ENCODE measurements at regions not wholly inside any gene's neighbourhood (a gene's known extent, or its start where the extent isn't known, plus 50 kb on each side); places are given as distances from the start of the nearest gene placed in this dataset.
"Not testable (repeated sequence)": the region's sequence is repeated elsewhere in the genome, so short reads cannot be mapped to it uniquely, and the experiment has no call there.

- DNase-seq: no peak
Observed at GRCh38 chr11:16528639-16529038, 172.3 kb upstream of the SOX6 start.

GRCh38 chr11:16527525-16528246 is 171.3 kb upstream of the SOX6 start:
- no peak for DNase-seq

GRCh38 chr11:16526947-16527346 is 170.6 kb upstream of the SOX6 start:
- no peak for DNase-seq

DNA sequence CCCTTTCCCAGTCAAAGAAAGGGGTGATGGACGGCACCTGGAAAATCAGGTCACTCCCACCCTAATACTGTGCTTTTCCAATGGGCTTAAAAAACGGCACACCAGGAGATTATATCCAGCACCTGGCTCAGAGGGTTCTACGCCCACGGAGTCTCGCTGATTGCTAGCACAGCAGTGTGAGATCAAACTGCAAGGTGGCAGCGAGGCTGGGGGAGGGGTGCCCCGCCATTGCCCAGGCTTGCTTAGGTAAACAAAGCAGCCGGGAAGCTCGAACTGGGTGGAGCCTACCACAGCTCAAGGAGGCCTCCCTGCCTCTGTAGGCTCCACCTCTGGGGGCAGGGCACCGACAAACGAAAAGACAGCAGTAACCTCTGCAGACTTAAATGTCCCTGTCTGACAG is 164.4 kb upstream of the SOX6 start:
- DNase-seq: not testable (repeated sequence)

DNA sequence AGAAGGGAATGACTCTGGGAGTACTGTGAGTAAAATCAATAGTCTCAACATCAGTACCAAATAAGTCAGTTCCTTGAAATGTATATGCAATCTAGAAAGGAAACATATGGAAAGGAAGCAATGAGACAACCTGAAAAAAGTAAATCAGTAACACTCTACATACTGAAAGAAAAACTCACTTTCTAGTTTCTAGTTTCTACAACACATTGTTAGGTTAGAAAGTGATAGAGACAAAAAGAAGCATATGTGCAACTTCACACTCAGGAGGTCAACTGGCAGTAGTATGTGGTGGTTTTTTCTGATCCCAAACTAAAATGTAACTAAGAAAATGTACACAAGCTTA is 156.5 kb upstream of the SOX6 start:
- no peak for DNase-seq

DNA sequence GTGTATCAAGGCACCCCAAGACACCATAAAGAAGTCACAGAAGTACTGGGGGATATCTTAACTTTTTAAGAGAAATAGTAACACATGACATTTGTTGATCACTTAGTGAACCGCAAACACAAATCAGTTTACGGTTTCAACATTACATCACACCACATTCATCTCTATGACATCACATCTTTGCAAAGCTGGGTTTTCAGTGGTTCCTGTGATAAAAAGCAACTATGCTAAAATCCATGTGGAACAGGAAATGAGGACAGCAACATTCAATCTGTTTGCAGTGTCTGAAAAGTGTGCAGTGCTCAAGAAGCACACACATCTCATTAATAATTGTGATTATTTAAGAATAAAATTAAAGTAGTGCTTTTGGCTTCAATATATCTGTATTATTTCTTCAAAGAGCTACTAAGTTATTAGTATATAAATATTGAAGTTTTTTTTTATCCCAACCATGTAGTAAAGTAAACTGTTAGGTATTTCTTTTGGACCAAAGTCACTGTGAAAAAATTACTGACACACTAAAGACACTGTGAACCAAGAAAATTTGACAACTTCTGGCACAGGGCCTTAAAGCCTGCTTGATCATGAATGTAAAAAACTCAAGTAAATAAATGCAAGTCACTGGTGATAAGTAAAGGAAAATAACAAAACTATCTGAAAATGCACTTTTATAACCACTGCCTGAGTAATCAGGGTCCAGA is 156.0 kb upstream of the SOX6 start:
- DNase-seq: no peak

- DNase-seq: no peak
Observed at GRCh38 chr11:16511116-16512114, 155.1 kb upstream of the SOX6 start.

DNA sequence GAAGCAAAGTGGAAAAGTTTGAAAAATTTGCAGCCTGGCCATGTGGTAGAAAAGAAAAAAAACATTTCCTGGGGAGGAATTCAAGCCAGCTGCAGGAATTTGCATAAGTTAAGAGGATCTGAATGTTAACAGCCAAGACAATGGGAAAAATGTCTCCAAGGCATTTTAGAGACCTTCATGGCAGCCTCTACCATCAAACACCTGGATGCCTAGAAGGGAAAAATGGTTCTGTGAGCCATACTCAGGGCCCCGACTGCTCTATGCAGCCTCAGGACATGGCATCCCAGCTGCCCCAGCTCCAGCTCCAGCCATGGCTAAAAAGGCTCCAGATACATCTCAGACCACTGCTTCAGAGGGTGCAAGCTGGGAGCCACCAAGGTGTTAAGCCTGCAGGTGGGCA is 149.1 kb upstream of the SOX6 start:
- DNase-seq: no peak

- DNase-seq: not testable (repeated sequence)
Observed at GRCh38 chr11:16503891-16504290, 147.5 kb upstream of the SOX6 start.

GRCh38 chr11:16494918-16495691 is 138.8 kb upstream of the SOX6 start:
- DNase-seq: no peak

DNA sequence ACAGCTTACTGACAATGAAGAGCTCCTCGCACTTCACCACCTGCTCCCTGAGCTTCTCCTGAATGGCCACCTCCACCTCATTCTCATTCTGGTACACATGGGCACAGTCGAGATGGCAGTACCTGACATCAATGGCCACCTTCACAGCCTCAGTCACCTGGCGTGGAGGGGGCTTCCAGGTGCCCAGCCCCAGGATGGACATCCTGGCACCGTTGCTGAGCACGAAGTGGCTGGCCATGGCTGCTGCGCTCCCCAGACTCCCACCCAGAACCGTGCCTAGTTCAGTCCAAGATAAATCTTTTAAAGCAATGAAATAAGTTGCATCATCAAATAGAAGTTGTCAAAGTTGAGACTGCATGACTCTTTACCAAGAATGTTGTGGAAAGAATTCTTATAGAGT is 128.1 kb upstream of the SOX6 start:
- no peak for DNase-seq

DNA sequence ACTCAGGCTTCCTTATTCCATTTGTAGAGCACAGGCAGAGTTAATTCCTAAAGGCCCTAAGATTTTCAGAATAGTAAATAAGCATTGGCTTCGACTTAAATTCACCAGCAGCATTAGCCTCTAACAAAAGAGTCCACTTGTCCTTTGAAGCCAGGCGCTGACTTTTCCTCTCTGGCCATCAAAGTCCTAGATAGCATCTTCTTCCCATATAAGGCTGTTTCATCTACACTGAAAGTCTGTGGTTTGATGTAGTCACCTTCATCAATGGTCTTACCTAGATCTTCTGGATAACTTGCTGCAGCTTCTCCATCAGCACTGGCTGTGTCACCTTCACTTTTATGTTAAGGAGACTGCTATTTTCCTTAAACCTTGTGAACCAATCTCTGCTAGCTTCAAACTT is 118.3 kb upstream of the SOX6 start:
- no peak for DNase-seq

DNA sequence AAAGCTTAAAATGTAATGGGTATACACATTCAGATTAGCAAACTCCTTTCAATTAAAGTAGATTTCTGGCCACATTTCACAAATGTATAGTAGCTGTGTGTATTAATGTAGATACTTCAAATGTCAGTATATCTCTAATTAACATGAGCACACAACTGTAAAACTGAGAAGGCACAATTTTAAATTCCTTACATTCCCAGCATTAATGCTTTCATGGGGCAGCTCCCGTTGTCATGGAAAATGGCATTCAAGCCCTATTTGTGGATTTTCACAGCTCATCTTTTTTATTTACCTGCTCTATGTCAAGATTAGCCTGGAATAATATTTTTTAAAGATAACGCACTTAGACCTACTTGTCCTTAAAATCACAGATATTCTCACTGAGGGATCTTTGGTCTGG is 113.6 kb upstream of the SOX6 start:
- no peak for DNase-seq

- DNase-seq: no peak
Observed at GRCh38 chr11:16468735-16469453, 112.5 kb upstream of the SOX6 start.

DNA sequence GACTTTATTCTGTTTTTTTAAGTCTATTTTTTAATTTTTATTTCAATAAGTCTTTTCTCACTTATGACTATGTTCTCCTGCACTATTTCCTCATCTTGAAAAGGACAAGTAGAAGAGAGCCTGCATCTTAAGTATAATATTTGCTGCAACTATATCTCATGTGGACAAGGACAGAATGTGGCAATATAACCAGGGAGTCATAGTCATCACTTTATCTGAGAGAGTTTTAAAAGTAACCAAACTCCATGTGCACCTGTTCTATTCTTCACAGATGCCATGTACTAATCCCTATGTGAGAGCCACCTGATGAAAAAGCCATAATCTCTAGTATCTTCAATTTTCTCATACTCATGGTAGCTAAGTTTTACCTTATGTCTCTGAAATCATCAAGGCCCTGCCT is 104.2 kb upstream of the SOX6 start:
- no peak for DNase-seq

- no peak for DNase-seq
Observed at GRCh38 chr11:16456366-16456765, 100.0 kb upstream of the SOX6 start.

GRCh38 chr11:16454289-16454863 is 98.0 kb upstream of the SOX6 start:
- DNase-seq: no peak

GRCh38 chr11:16448123-16448717 is 91.9 kb upstream of the SOX6 start:
- no peak for DNase-seq

DNA sequence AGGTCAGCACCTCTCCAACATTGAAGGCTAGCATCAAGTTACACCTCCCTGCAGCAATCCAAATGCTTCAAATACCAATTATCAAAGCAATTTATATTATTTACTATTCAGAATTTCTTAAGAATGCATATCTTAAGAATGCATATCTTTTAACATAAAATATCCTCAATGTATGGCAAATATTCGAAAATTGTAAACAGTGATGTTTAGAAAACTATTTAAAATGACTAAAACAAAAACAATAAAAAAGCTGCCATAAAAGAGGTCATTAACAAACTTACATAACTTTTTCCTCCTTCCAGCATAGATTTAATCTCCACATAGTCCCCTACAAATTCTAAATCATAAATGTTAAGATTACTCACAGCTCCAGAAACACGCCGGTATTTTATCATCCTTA is 85.1 kb upstream of the SOX6 start:
- DNase-seq: no peak

- DNase-seq: no peak
Observed at GRCh38 chr11:16440136-16440535, 83.8 kb upstream of the SOX6 start.

DNA sequence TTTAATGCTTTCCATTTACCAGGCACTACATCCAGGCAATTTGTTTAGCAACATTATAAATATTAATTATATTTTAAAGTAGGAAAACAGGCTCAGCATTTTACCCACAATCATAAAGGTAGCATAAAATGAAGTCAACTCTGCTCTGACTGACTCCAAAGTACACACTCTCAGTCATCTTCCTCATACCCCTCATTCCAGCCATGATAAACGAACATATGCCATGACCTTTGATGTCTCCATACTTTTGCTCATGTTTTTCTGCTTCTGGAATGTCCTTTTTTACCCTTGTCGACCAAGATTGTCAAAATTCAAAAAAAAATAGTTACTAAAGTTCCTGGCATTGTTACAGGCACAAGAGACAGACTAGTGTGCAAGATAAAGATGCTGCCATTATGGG is 77.7 kb upstream of the SOX6 start:
- no peak for DNase-seq

All from right forelimb (tissue), 1 donor.